T47D (cell line): ENCODE measurements at regions not wholly inside any gene's neighbourhood (a gene's known extent, or its start where the extent isn't known, plus 50 kb on each side); places are given as distances from the start of the nearest gene placed in this dataset.

Experiments used
- DNase-seq, 2 experiments: peaks; one replicate each; pipeline versions ENCODE4 v3.0.0 to v3.0.0-alpha.2; 2011 to 2012; ENCODE audit warnings: low read depth in 1 of 2, low spot score in 1 of 2
- JUND ChIP-seq: IDR thresholded peaks from 2 replicates; pipeline ENCODE4 v1.6.1; 2012; ENCODE audit warnings: low read depth
- in situ Hi-C: cut with HindIII; loops from 2 replicates; pipeline ENCODE4 v1.10.0; 2016; ENCODE audit warnings: low sequenced_read_pairs, low pct_unique_long_range_greater_than_20kb

GRCh38 chr15:35705030-35705883 is 159.3 kb upstream of the DPH6 start:
- no peak for DNase-seq
- no peak for TF ChIP-seq JUND
- in situ Hi-C loops = no loop called here

DNA sequence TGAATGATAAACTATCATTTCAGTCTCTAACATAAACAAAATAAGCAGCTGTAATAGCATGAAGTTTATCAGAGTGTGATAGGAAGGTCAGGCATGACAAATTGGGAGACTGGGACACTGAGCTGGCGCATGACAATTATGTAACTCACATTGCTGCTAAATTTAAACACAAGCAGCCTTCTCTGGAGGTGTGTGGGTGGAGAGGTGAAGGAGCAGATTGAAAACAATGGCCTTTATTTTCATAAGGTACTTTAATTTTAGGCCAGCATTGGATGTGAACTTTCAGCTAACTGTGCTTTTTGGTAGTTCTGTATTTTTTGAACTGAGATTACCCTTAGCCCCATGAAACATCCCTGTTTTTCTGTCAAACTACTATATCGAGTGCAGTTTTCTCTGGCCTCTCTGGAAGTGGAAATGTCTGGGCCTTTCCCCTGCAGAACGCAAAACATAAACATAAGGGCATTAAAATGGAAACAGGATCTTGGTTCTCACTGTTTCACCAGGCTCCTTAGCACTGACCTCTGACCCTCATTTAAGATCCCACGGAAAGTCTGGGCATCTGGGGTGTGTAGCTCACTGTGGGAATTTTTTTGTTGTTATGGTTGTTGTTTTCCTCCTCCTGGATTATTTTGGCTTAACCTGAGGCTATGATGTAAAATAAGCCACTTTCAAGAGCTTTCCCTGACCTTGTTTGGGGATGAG is 160.1 kb upstream of the DPH6 start:
- TF ChIP-seq JUND = no peak
- DNase-seq = no peak
- in situ Hi-C loops = no loop called here

DNA sequence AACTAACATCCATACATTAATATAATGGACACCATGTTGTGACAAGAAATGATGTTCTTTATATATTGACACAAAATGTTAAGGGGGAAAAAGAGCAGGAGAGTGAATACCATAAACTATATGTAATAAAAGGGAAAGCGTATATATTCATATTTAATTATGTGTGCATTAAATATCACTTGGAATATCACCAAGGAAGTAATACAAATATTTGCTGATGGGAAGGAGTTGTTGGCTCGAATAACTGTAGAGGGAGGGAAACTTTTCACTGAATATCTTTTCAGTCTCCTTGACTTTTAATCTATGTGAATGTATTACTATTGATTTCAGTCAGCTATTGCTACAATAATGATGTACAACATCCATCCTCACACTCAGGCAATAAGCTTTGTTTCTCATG is 167.0 kb upstream of the DPH6 start:
- no peak for TF ChIP-seq JUND
- no peak for DNase-seq
- in situ Hi-C loops = no loop called here

DNA sequence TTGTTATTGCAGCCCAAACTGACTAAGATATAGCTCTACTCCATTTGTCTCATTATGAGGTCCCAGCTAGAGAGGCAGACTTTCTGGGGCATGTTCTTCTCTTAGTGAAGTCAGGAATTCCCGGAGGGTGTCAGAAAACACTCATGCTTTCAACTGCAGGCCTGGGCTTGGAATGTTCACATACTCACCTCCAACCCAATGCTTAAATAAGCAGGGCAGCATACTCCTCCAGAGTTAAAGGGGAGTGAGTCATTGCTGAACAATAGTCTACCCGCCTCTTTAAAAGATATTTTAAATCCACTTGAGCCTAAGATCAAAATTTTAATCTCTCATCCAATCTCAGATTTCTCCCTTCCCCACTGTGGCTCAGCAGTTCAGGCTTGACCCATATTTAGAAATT is 167.8 kb upstream of the DPH6 start:
- no peak for TF ChIP-seq JUND
- in situ Hi-C loops = no loop called here
- DNase-seq = no peak

DNA sequence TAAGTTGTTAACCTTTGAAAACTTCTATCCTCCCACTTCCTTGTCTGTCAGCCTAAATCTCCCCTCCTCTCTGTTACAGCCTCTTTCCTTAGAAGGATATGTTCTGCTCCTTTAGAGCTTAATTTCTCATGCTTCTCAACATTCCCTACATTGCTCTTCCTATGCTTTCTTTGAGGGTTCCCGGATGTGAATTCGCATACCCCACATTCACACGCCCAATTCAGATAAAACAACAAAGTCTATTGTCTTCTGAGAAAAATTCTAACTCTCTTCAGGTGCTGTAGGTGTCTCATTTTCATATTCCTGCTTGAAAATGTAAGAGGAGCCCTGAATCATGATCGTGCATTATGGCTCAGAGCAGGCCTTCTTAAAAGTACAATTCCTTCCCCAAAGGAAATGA is 171.8 kb upstream of the DPH6 start:
- in situ Hi-C loops = no loop called here
- no peak for TF ChIP-seq JUND
- no peak for DNase-seq

- DNase-seq = no peak
- in situ Hi-C loops = no loop called here
- TF ChIP-seq JUND = no peak
Measured at GRCh38 chr15:35720019-35720418, 174.1 kb upstream of the DPH6 start.

- no peak for TF ChIP-seq JUND
- in situ Hi-C loops = no loop called here
- no peak for DNase-seq
Measured at GRCh38 chr15:35720984-35721383, 175.0 kb upstream of the DPH6 start.

DNA sequence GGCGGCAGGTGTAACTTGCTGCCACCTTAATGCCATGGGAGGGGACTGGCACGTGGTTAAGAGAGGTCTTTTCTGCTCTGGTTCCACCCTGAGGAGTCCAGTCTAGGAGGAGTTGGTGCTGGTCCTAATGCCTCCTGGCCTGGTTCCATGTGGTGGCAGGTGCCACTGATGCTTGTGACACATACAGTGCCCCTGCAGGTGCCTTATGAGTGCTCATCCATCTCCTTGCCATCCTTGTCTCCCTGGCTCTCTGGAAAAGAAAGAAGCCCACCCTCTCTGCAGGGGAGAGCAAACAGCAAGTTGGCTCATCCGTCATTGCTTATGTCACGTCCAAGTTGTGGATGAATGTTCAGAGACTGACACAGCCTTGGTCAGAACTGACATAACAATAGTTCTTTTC is 175.8 kb upstream of the DPH6 start:
- in situ Hi-C loops = no loop called here
- no peak for DNase-seq
- TF ChIP-seq JUND = no peak

GRCh38 chr15:35722501-35722900 is 176.5 kb upstream of the DPH6 start:
- in situ Hi-C loops = no loop called here
- DNase-seq = no peak
- TF ChIP-seq JUND = no peak

GRCh38 chr15:35723120-35723847 is 177.3 kb upstream of the DPH6 start:
- in situ Hi-C loops = no loop called here
- TF ChIP-seq JUND = no peak
- peak in 1 of 2 experiments; percentile 6 for DNase-seq

- no peak for TF ChIP-seq JUND
- in situ Hi-C loops = no loop called here
- peak in 1 of 2 experiments; percentile 36 for DNase-seq
Measured at GRCh38 chr15:35723852-35724251, 177.9 kb upstream of the DPH6 start.

DNA sequence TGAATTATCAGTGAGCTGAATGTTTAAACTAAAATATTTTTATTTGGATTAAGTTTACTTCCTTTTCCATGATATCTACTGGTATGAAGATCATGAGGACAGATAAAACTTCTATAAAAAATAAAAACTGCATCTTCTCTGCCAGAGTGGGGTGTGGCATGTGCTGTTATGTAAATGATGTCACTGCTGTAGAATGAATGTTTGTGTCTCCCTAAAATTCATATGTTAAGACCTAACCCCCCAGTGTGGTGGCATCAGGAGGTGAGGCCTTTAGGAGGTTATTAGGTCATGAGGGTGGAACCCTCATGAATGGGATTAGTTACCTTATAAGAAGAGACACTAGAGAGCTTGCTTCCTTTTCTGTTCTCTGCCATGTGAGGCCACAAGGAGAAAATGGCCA is 178.7 kb upstream of the DPH6 start:
- in situ Hi-C loops = no loop called here
- DNase-seq = no peak
- no peak for TF ChIP-seq JUND

DNA sequence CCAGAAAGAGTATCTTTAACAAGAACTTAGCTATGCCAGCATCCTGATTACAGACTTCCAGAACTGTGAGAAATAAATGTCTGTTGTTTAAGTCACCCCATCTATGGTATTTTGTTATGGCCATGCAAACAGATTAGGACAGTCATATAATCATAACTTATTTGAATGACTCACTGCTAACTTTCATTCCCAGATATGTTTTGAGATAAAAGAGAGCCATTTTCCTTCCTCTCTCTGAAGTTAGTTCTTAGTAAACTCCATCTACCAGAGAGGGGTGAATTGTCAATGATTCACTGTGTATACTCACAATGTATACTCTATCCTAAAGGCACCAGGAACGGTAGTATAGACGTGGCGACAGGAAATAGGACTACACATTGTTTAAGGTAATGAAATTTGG is 179.4 kb upstream of the DPH6 start:
- DNase-seq = no peak

More for the DNA sequence above, 179.4 kb upstream of the DPH6 start:
- TF ChIP-seq JUND = no peak
- in situ Hi-C loops = no loop called here
